Lung (tissue), 11 donors: ENCODE measurements at regions not wholly inside any gene's neighbourhood (a gene's known extent, or its start where the extent isn't known, plus 50 kb on each side); places are given as distances from the start of the nearest gene placed in this dataset.

Source experiments
- ATAC-seq: fragments of 200-7000 bp; cut with Tn5 transposase; one replicate; pipeline ENCODE4 v1.9.1; 2020; ENCODE audit warnings: moderate number of reproducible peaks; ENCODE audit not compliant: insufficient read depth, low FRiP score
- DNase-seq, 3 donors: peaks; one replicate each; pipeline ENCODE4 v3.0.0-alpha.2; 2013 to 2017
- H3K27ac ChIP-seq, 2 donors: one replicate each; pipeline ENCODE4 v1.5.1; 2013; ENCODE audit warnings: mild to moderate bottlenecking in 2 of 2, moderate library complexity in 2 of 2, control low read depth in 1 of 2, inconsistent platforms in 1 of 2, low read depth in 1 of 2, low read length in 1 of 2
- H3K27me3 ChIP-seq, 3 donors: one replicate each; pipeline ENCODE4 v1.5.1; 2013; ENCODE audit warnings: low read length in 2 of 3; ENCODE audit not compliant: control insufficient read depth in 3 of 3, insufficient read depth in 3 of 3
- H3K36me3 ChIP-seq, 4 donors: one replicate each; pipeline ENCODE4 v1.5.1; 2013; ENCODE audit warnings: low read length in 4 of 4, mild to moderate bottlenecking in 1 of 4, moderate library complexity in 1 of 4; ENCODE audit not compliant: control insufficient read depth in 4 of 4, insufficient read depth in 4 of 4
- H3K4me1 ChIP-seq, 5 donors: one replicate each; pipeline ENCODE4 v1.5.1; 2013; ENCODE audit warnings: low read length in 5 of 5, mild to moderate bottlenecking in 2 of 5, moderate library complexity in 1 of 5; ENCODE audit not compliant: control insufficient read depth in 5 of 5, insufficient read depth in 5 of 5
- H3K4me3 ChIP-seq: one replicate; pipeline ENCODE4 v1.5.1; 2013; ENCODE audit warnings: mild to moderate bottlenecking, control low read depth, moderate library complexity
- H3K9ac ChIP-seq, 2 donors: one replicate each; pipeline ENCODE4 v1.5.1; 2013; ENCODE audit warnings: low read length in 2 of 2, control low read depth in 1 of 2; ENCODE audit not compliant: insufficient read depth in 1 of 2
- H3K9me3 ChIP-seq, 4 donors: one replicate each; pipeline ENCODE4 v1.5.1; 2013; ENCODE audit warnings: low read length in 3 of 4, mild to moderate bottlenecking in 1 of 4, moderate library complexity in 1 of 4; ENCODE audit not compliant: control insufficient read depth in 4 of 4, insufficient read depth in 3 of 4
- CTCF ChIP-seq: IDR thresholded peaks from 2 replicates; pipeline ENCODE4 v1.5.1; 2012; ENCODE audit warnings: mild to moderate bottlenecking; ENCODE audit errors: control extremely low read depth, extremely low read depth
- WGBS, 2 donors: extraction: QIAGEN DNeasy Blood & Tissue Kit; methylation state at CpG; one replicate each; pipeline ENCODE4 v1.1.7; 2013; 5-methylcytosine and 5-hydroxymethylcytosine counted together
- donor health status: control.
- donor health status: control.
- donor health status: Bipolar disorder and iron deficiency.
- donor health status: healthy.
- donor health status: DM: yes; HTN: yes; CAD: no.

GRCh38 chr13:105925496-105925895 lies 610.0 kb downstream of the EFNB2 start:
- Histone ChIP-seq H3K36me3 (no peaks in the 10 kb centered on the region), H3K9me3 (no peaks in the 10 kb centered on the region), H3K4me1 (peaks cover 0 to 3% (median 0%) of the 10 kb centered on the region in 5 donors), H3K4me3 (no peak overlapping the region), H3K9ac (no peak overlapping the region), H3K27ac (no peak overlapping the region), H3K27me3 (no peaks in the 10 kb centered on the region)
- no peak for TF ChIP-seq CTCF
- ATAC-seq (no peak), DNase-seq (no peak)
- 65 to 76% methylated on average over 2 of the region's 2 CpGs for WGBS, 2 donors

GRCh38 chr13:105921711-105922110 lies 613.8 kb downstream of the EFNB2 start:
- no peaks in the 10 kb centered on the region for H3K27me3 ChIP-seq
- H3K36me3 ChIP-seq = no peaks in the 10 kb centered on the region
- no peak for ATAC-seq
- no peak for TF ChIP-seq CTCF
- no peak overlapping the region for H3K27ac ChIP-seq
- H3K9me3 ChIP-seq = no peaks in the 10 kb centered on the region
- H3K4me1 ChIP-seq = peaks cover 0 to 2% (median 0%) of the 10 kb centered on the region in 5 donors
- DNase-seq = no peak
- H3K4me3 ChIP-seq = no peak overlapping the region
- WGBS, 2 donors = 60 to 71% methylated on average over 3 of the region's 3 CpGs
- H3K9ac ChIP-seq = no peak overlapping the region

GRCh38 chr13:105920370-105920769 lies 615.1 kb downstream of the EFNB2 start:
- WGBS, 2 donors = 70 to 75% methylated on average over 4 of the region's 4 CpGs
- no peak for DNase-seq
- no peak for ATAC-seq
- Histone ChIP-seq H3K9me3 (no peaks in the 10 kb centered on the region), H3K9ac (no peak overlapping the region), H3K27ac (no peak overlapping the region), H3K4me1 (peaks cover 0 to 2% (median under 1%) of the 10 kb centered on the region in 5 donors), H3K36me3 (no peaks in the 10 kb centered on the region), H3K27me3 (no peaks in the 10 kb centered on the region), H3K4me3 (no peak overlapping the region)
- no peak for TF ChIP-seq CTCF
